IMR-90 (cell line): ENCODE measurements at regions not wholly inside any gene's neighbourhood (a gene's known extent, or its start where the extent isn't known, plus 50 kb on each side); places are given as distances from the start of the nearest gene placed in this dataset.

Source experiments
- ATAC-seq: fragments of 200-7000 bp; cut with Tn5 transposase; 2 replicates; pipeline ENCODE4 v1.9.1; 2020; ENCODE audit warnings: low read depth, mild to moderate bottlenecking, moderate library complexity
- BruUV-seq: library from RNA; stranded (reverse); fragments of 400-500 nt; replicated peaks from 2 replicates; lab custom pipeline; 2021; lab: Mats Ljungman, UMichigan
- CTCF ChIA-PET: fragments of 300-600 bp; formaldehyde crosslinking; extraction: SDS; loops from one replicate; lab custom pipeline; 2021; ENCODE audit warnings: antibody characterized with exemption; lab: Yijun Ruan, JAX
- POLR2A ChIA-PET: fragments of 300-600 bp; sonication (Branson Sonifier 250); formaldehyde crosslinking; loops from one replicate; lab custom pipeline; 2022; ENCODE audit warnings: antibody characterized with exemption; ENCODE audit not compliant: unreplicated experiment; lab: Charles Lee
- DNase-seq: peaks from one replicate; pipeline ENCODE4 v3.0.0; 2013
- H2AFZ ChIP-seq: replicated peaks from 2 replicates; pipeline ENCODE3; 2013; ENCODE audit warnings: low read length, mild to moderate bottlenecking; ENCODE audit not compliant: poor library complexity
- H2AK5ac ChIP-seq: 2 replicates; pipeline ENCODE4 v1.6.1; 2013; ENCODE audit warnings: low read depth, low read length, inconsistent platforms
- H2AK9ac ChIP-seq: replicated peaks from 2 replicates; pipeline ENCODE3; 2013; ENCODE audit warnings: mild to moderate bottlenecking, low read depth, low read length, moderate library complexity; ENCODE audit not compliant: poor library complexity
- H2BK120ac ChIP-seq: 2 replicates; pipeline ENCODE4 v1.6.1; 2013; ENCODE audit warnings: low read depth, low read length, inconsistent platforms
- H2BK15ac ChIP-seq: 3 replicates; pipeline ENCODE4 v1.6.1; 2013; ENCODE audit warnings: low read depth, low read length, inconsistent platforms
- H2BK20ac ChIP-seq: 2 replicates; pipeline ENCODE4 v1.6.1; 2013; ENCODE audit warnings: low read depth, mild to moderate bottlenecking, inconsistent platforms, low read length, moderate library complexity
- H2BK5ac ChIP-seq: 2 replicates; pipeline ENCODE4 v1.6.1; 2013; ENCODE audit warnings: mild to moderate bottlenecking, low read depth, low read length, inconsistent platforms; ENCODE audit not compliant: poor library complexity, severe bottlenecking
- H3K14ac ChIP-seq: replicated peaks from 2 replicates; pipeline ENCODE4 v1.6.1; 2013; ENCODE audit warnings: low read depth, low read length, inconsistent platforms
- H3K18ac ChIP-seq: 2 replicates; pipeline ENCODE4 v1.6.1; 2013; ENCODE audit warnings: low read depth, low read length, control low read depth
- H3K23ac ChIP-seq: 2 replicates; pipeline ENCODE4 v1.6.1; 2013; ENCODE audit warnings: low read depth, low read length, inconsistent platforms
- H3K27ac ChIP-seq: 2 replicates; pipeline ENCODE4 v1.5.1; 2013; ENCODE audit warnings: mild to moderate bottlenecking, control low read depth, low read length; ENCODE audit not compliant: insufficient read depth
- H3K27me3 ChIP-seq: 2 replicates; pipeline ENCODE4 v1.6.1; 2013; ENCODE audit warnings: low read length; ENCODE audit not compliant: control insufficient read depth, insufficient read depth
- H3K36me3 ChIP-seq: 2 replicates; pipeline ENCODE4 v1.6.1; 2013; ENCODE audit warnings: low read length, mixed read lengths; ENCODE audit not compliant: control insufficient read depth, insufficient read depth
- H3K4ac ChIP-seq: 2 replicates; pipeline ENCODE4 v1.6.1; 2013; ENCODE audit warnings: low read depth, low read length, inconsistent platforms
- H3K4me1 ChIP-seq: 2 replicates; pipeline ENCODE4 v1.6.1; 2013; ENCODE audit warnings: low read length, mixed read lengths; ENCODE audit not compliant: control insufficient read depth, insufficient read depth
- H3K4me2 ChIP-seq: 2 replicates; pipeline ENCODE4 v1.6.1; 2013; ENCODE audit warnings: low read depth, mild to moderate bottlenecking, control low read depth, low read length, moderate library complexity
- H3K4me3 ChIP-seq: 2 replicates; pipeline ENCODE4 v1.5.1; 2013; ENCODE audit warnings: low read depth, mild to moderate bottlenecking, control low read depth, low read length, moderate library complexity; ENCODE audit not compliant: insufficient read depth
- H3K56ac ChIP-seq: 2 replicates; pipeline ENCODE4 v1.6.1; 2013; ENCODE audit warnings: low read length, inconsistent platforms; ENCODE audit not compliant: insufficient read depth; ENCODE audit errors: extremely low read depth
- H3K79me1 ChIP-seq, 2 experiments: 2 replicates each; pipeline ENCODE4 v1.6.1; 2013; ENCODE audit warnings: low read length in 2 of 2, inconsistent platforms in 1 of 2, low read depth in 1 of 2
- H3K9ac ChIP-seq: 2 replicates; pipeline ENCODE4 v1.6.1; 2013; ENCODE audit warnings: low read depth, low read length, control low read depth
- H3K9me1 ChIP-seq: 2 replicates; pipeline ENCODE4 v1.6.1; 2013; ENCODE audit warnings: low read length, inconsistent platforms; ENCODE audit not compliant: insufficient read depth
- H3K9me3 ChIP-seq: 2 replicates; pipeline ENCODE4 v1.6.1; 2013; ENCODE audit warnings: low read length; ENCODE audit not compliant: control insufficient read depth, insufficient read depth
- H4K20me1 ChIP-seq: 2 replicates; pipeline ENCODE4 v1.6.1; 2013; ENCODE audit warnings: low read length, inconsistent platforms; ENCODE audit not compliant: insufficient read depth
- H4K5ac ChIP-seq: 2 replicates; pipeline ENCODE4 v1.6.1; 2013; ENCODE audit warnings: mild to moderate bottlenecking, low read depth, low read length, control low read depth
- H4K8ac ChIP-seq, 2 experiments: 2 replicates each; pipeline ENCODE4 v1.6.1; 2013; ENCODE audit warnings: low read depth in 2 of 2, low read length in 2 of 2, control low read depth in 1 of 2, inconsistent platforms in 1 of 2
- H4K91ac ChIP-seq: 2 replicates; pipeline ENCODE4 v1.6.1; 2013; ENCODE audit warnings: low read depth, low read length, inconsistent platforms; ENCODE audit not compliant: insufficient read depth
- CEBPB ChIP-seq: IDR thresholded peaks from 2 replicates; pipeline ENCODE4 v1.6.1; 2012; ENCODE audit warnings: low read depth, low read length, improper control_type of control experiment
- CHD1 ChIP-seq: IDR thresholded peaks from 2 replicates; pipeline ENCODE4 v1.6.1; 2012; ENCODE audit warnings: low read depth, low read length, improper control_type of control experiment
- CTCF ChIP-seq: conservative IDR thresholded peaks from 2 replicates; pipeline ENCODE4 v1.5.1; 2012; ENCODE audit warnings: mild to moderate bottlenecking, low read depth, low read length, improper control_type of control experiment
- FOS ChIP-seq: fragments of 150-350 bp; IDR thresholded peaks from 2 replicates; pipeline ENCODE4 v1.6.1; 2016; ENCODE audit warnings: low read depth, low read length
- MAFK ChIP-seq: IDR thresholded peaks from 2 replicates; pipeline ENCODE4 v1.6.1; 2012; ENCODE audit warnings: low read depth, low read length, improper control_type of control experiment
- RAD21 ChIP-seq: IDR thresholded peaks from 2 replicates; pipeline ENCODE4 v1.6.1; 2012; ENCODE audit warnings: low read length, improper control_type of control experiment
- RCOR1 ChIP-seq: IDR thresholded peaks from 2 replicates; pipeline ENCODE4 v1.6.1; 2012; ENCODE audit warnings: mild to moderate bottlenecking, low read length, improper control_type of control experiment; ENCODE audit not compliant: insufficient replicate concordance
- RFX5 ChIP-seq: IDR thresholded peaks from 2 replicates; pipeline ENCODE4 v1.8.0; 2012; ENCODE audit warnings: low read depth, mild to moderate bottlenecking, low read length, moderate library complexity
- USF2 ChIP-seq: fragments of 150-350 bp; IDR thresholded peaks from 2 replicates; pipeline ENCODE4 v1.6.1; 2017; ENCODE audit warnings: mild to moderate bottlenecking, antibody characterized with exemption, low read length, low read depth
- WGBS, 2 experiments: methylation state at CpG; one replicate each; pipeline versions ENCODE4 v1.1.5 to v1.1.7; 2013; ENCODE audit warnings: missing lambda C conversion rate in 2 of 2; ENCODE audit not compliant: insufficient read length in 1 of 2; ENCODE audit errors: extremely low coverage in 2 of 2; 5-methylcytosine and 5-hydroxymethylcytosine counted together
- dilution Hi-C: fragments of 300-500 bp; cut with HindIII; formaldehyde crosslinking; loops from one replicate; pipeline ENCODE4 v1.14.3; 2018; ENCODE audit warnings: low sequenced_read_pairs; ENCODE audit not compliant: unreplicated experiment
- in situ Hi-C: fragments of 300-500 bp; cut with MboI; formaldehyde crosslinking; loops from 3 replicates; pipeline ENCODE4 v1.14.3; 2019; ENCODE audit warnings: low sequenced_read_pairs, inconsistent platforms, mixed read lengths
- intact Hi-C: fragments of 100-400 bp; cut with micrococcal nuclease; formaldehyde crosslinking; loops from 2 replicates; pipeline ENCODE4 v1.10.0; 2022

DNA sequence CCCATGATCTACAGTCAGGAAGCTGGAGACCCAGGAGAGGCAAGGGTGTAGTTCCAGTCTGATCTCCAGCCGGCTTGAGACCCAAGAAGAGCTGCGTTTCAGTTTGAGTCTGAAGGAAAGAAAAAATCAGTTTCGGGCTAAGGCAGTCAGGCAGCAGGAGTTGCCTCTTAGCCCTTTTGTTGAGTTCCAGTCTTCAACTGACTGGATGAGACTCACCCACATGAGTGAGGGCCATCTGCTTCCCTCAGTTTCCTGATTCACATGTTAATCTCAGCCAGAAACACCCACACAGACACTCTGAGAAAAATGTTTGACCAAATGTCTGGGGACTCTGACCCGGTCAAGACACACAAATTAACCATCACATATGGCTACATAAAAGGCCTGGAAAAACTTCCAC, 73.6 kb upstream of the ELOVL6 start:
- 70% methylated on average over 2 of the region's 4 CpGs; no CpG with 5 or more reads in 1 of the 2 experiments for WGBS, 2 experiments
- Histone ChIP-seq H3K23ac (no peak overlapping the region), H3K36me3 (no peaks in the 10 kb centered on the region), H3K9me1 (no peaks in the 10 kb centered on the region), H3K4me1 (no peaks in the 10 kb centered on the region), H2AK5ac (no peak overlapping the region), H3K4ac (no peak overlapping the region), H2BK5ac (no peak overlapping the region), H4K8ac (no peak overlapping the region), H3K18ac (no peak overlapping the region), H3K14ac (no peak overlapping the region), H3K4me3 (no peak overlapping the region), H3K79me1 (no peaks in the 10 kb centered on the region), H3K27me3 (no peaks in the 10 kb centered on the region), H4K20me1 (no peaks in the 10 kb centered on the region), H3K56ac (no peak overlapping the region), H2BK120ac (no peak overlapping the region), H3K9me3 (no peaks in the 10 kb centered on the region), H3K27ac (no peak overlapping the region), H3K9ac (no peak overlapping the region), H4K91ac (no peak overlapping the region), H3K4me2 (no peak overlapping the region), H4K5ac (no peak overlapping the region), H2AFZ (peak overlapping the region; percentile 23), H2BK15ac (no peak overlapping the region), H2BK20ac (no peak overlapping the region), H2AK9ac (no peak overlapping the region)
- ChIA-PET POLR2A (no interaction called here), CTCF (no interaction called here)
- dilution Hi-C loops (no loop called here), intact Hi-C loops (no loop called here), in situ Hi-C loops (no loop called here)
- TF ChIP-seq RFX5 (no peak), CHD1 (no peak), RCOR1 (no peak), USF2 (no peak), CEBPB (no peak), RAD21 (no peak), CTCF (no peak), MAFK (no peak), FOS (no peak)
- no peak for DNase-seq
- BruUV-seq: no TSS peak
- no peak for ATAC-seq
